GM23338 (cell line): ENCODE measurements at regions not wholly inside any gene's neighbourhood (a gene's known extent, or its start where the extent isn't known, plus 50 kb on each side); places are given as distances from the start of the nearest gene placed in this dataset.

Experiments used
- ATAC-seq: fragments of 200-7000 bp; cut with Tn5 transposase; 3 replicates; pipeline ENCODE4 v1.9.1; 2020
- DNase-seq: peaks from one replicate; pipeline ENCODE4 v3.0.0-alpha.2; 2015; ENCODE audit warnings: low spot score
- H2AFZ ChIP-seq: fragments of 200-600 bp; sonication (generic); 2 replicates; pipeline ENCODE4 v1.8.0; 2016; ENCODE audit warnings: antibody characterized with exemption, mild to moderate bottlenecking, moderate library complexity
- H3F3A ChIP-seq: fragments of 200-600 bp; sonication (generic); replicated peaks from 2 replicates; pipeline ENCODE4 v1.8.0; 2017; ENCODE audit warnings: antibody characterized with exemption, mixed run types, low read depth
- H3K27ac ChIP-seq: fragments of 200-600 bp; sonication (generic); 2 replicates; pipeline ENCODE4 v1.6.1; 2016; ENCODE audit warnings: low read depth
- H3K27me3 ChIP-seq: fragments of 200-600 bp; sonication (generic); 2 replicates; pipeline ENCODE4 v1.8.0; 2016; ENCODE audit warnings: mild to moderate bottlenecking, mixed run types, moderate library complexity; ENCODE audit not compliant: insufficient read depth
- H3K36me3 ChIP-seq: fragments of 200-600 bp; sonication (generic); 2 replicates; pipeline ENCODE4 v1.8.0; 2016; ENCODE audit warnings: mild to moderate bottlenecking; ENCODE audit not compliant: insufficient read depth
- H3K4me1 ChIP-seq: fragments of 200-600 bp; sonication (generic); 2 replicates; pipeline ENCODE4 v1.8.0; 2016; ENCODE audit warnings: mild to moderate bottlenecking, moderate library complexity; ENCODE audit not compliant: insufficient read depth
- H3K4me2 ChIP-seq: fragments of 200-600 bp; sonication (generic); 2 replicates; pipeline ENCODE4 v1.7.1; 2017; ENCODE audit warnings: mixed run types
- H3K4me3 ChIP-seq: fragments of 200-600 bp; sonication (generic); 2 replicates; pipeline ENCODE4 v1.6.1; 2016; ENCODE audit warnings: mixed run types
- H3K79me2 ChIP-seq: fragments of 200-600 bp; sonication (generic); replicated peaks from 2 replicates; pipeline ENCODE4 v1.8.0; 2017; ENCODE audit warnings: mild to moderate bottlenecking; ENCODE audit not compliant: insufficient read depth
- H3K9me2 ChIP-seq: fragments of 200-600 bp; sonication (generic); 2 replicates; pipeline ENCODE4 v1.8.0; 2017; ENCODE audit not compliant: insufficient read depth
- H4K20me1 ChIP-seq: fragments of 200-600 bp; sonication (generic); replicated peaks from 2 replicates; pipeline ENCODE4 v1.8.0; 2017; ENCODE audit warnings: mild to moderate bottlenecking; ENCODE audit not compliant: insufficient read depth
- H3K27ac Mint-ChIP-seq: 2 replicates; pipeline ENCODE4 v1.8.0; 2020; ENCODE audit warnings: inconsistent platforms, mild to moderate bottlenecking, moderate library complexity, mixed read lengths
- H3K27me3 Mint-ChIP-seq: 3 replicates; pipeline ENCODE4 v1.8.0; 2022; ENCODE audit warnings: low read depth, mild to moderate bottlenecking, moderate library complexity, mixed read lengths, inconsistent platforms; ENCODE audit not compliant: insufficient read depth, poor library complexity
- H3K36me3 Mint-ChIP-seq: 3 replicates; pipeline ENCODE4 v1.8.0; 2021; ENCODE audit warnings: low read depth, mild to moderate bottlenecking, inconsistent platforms, moderate library complexity, mixed read lengths
- H3K4me1 Mint-ChIP-seq: 3 replicates; pipeline ENCODE4 v1.8.0; 2020; ENCODE audit warnings: mild to moderate bottlenecking, inconsistent platforms, mixed read lengths
- H3K4me3 Mint-ChIP-seq: 3 replicates; pipeline ENCODE4 v1.8.0; 2021; ENCODE audit warnings: moderate library complexity, mild to moderate bottlenecking, inconsistent platforms, mixed read lengths
- H3K9me3 Mint-ChIP-seq: 3 replicates; pipeline ENCODE4 v1.8.0; 2020; ENCODE audit warnings: moderate library complexity, mild to moderate bottlenecking, inconsistent platforms, mixed read lengths
- CREB1 ChIP-seq: fragments of 250-450 bp; sonication (Bioruptor Pico); IDR thresholded peaks from 2 replicates; pipeline ENCODE4 v1.5.0; 2020; ENCODE audit warnings: low read depth, mild to moderate bottlenecking, moderate library complexity
- ETS1 ChIP-seq: IDR thresholded peaks from 2 replicates; pipeline ENCODE4 v1.6.1; 2016; ENCODE audit warnings: antibody characterized with exemption
- EZH2phosphoT487 ChIP-seq: fragments of 200-600 bp; sonication (generic); IDR thresholded peaks from one replicate; pipeline ENCODE4 v1.8.1; 2018; ENCODE audit warnings: antibody characterized with exemption; ENCODE audit not compliant: unreplicated experiment
- JUNB ChIP-seq: IDR thresholded peaks from one replicate; pipeline ENCODE4 v1.6.1; 2016; ENCODE audit warnings: antibody characterized with exemption; ENCODE audit not compliant: unreplicated experiment
- NANOG ChIP-seq: IDR thresholded peaks from 2 replicates; pipeline ENCODE4 v1.6.1; 2016; ENCODE audit warnings: antibody characterized with exemption, borderline replicate concordance
- POLR2AphosphoS5 ChIP-seq: IDR thresholded peaks from 2 replicates; pipeline ENCODE4 v1.6.1; 2016; ENCODE audit warnings: antibody characterized with exemption, low read depth
- STAT1 ChIP-seq: IDR thresholded peaks from one replicate; pipeline ENCODE4 v1.6.1; 2016; ENCODE audit warnings: antibody characterized with exemption; ENCODE audit not compliant: unreplicated experiment
- ZNF114 ChIP-seq: fragments of 250-450 bp; sonication (Bioruptor Pico); IDR thresholded peaks from 2 replicates; pipeline ENCODE4 v1.5.0; 2020; ENCODE audit warnings: mild to moderate bottlenecking, moderate library complexity
- ZNF331 ChIP-seq: fragments of 250-450 bp; sonication (Bioruptor Pico); IDR thresholded peaks from 2 replicates; pipeline ENCODE4 v1.5.0; 2020; ENCODE audit warnings: low read depth, mild to moderate bottlenecking, moderate library complexity
- ZNF462 ChIP-seq: fragments of 250-450 bp; sonication (Bioruptor Pico); IDR thresholded peaks from 2 replicates; pipeline ENCODE4 v1.5.0; 2020; ENCODE audit warnings: mild to moderate bottlenecking, moderate library complexity

- H4K20me1 ChIP-seq = no peaks in the 10 kb centered on the region
- H3K27me3 ChIP-seq = no peaks in the 10 kb centered on the region
- H3F3A ChIP-seq = no peaks in the 10 kb centered on the region
- no peak overlapping the region for H3K4me3 ChIP-seq
- no peaks in the 10 kb centered on the region for H3K79me2 ChIP-seq
- Mint-ChIP-seq H3K9me3 (peaks cover 16% of the 10 kb centered on the region; the same call in 2 of the 3 replicates), H3K36me3 (peaks cover 3% of the 10 kb centered on the region; the same call in 1 of the 3 replicates), H3K27me3 (no peaks in the 10 kb centered on the region), H3K4me1 (no peaks in the 10 kb centered on the region), H3K4me3 (no peak overlapping the region), H3K27ac (no peak overlapping the region)
- no peak overlapping the region for H2AFZ ChIP-seq
- H3K4me1 ChIP-seq = no peaks in the 10 kb centered on the region
- TF ChIP-seq ZNF331 (CRISPR knock-in tag) (no peak), ETS1 (no peak), JUNB (no peak), STAT1 (no peak), NANOG (no peak), EZH2phosphoT487 (no peak), ZNF462 (CRISPR knock-in tag) (no peak), CREB1 (CRISPR knock-in tag) (no peak), ZNF114 (CRISPR knock-in tag) (no peak), POLR2AphosphoS5 (no peak)
- ATAC-seq (no peak), DNase-seq (no peak)
- no peak overlapping the region for H3K27ac ChIP-seq
- no peak overlapping the region for H3K4me2 ChIP-seq
- H3K36me3 ChIP-seq = no peaks in the 10 kb centered on the region
- H3K9me2 ChIP-seq = 0 out of 2 replicates have a peak, but pooled peaks cover 1% of the 10 kb centered on the region
Observed at GRCh38 chr1:88441022-88441421, 243.1 kb upstream of the PKN2 start.
